GM23248 (cell line): ENCODE measurements at regions not wholly inside any gene's neighbourhood (a gene's known extent, or its start where the extent isn't known, plus 50 kb on each side); places are given as distances from the start of the nearest gene placed in this dataset.

ENCODE experiments used
- EZH2 ChIP-seq: fragments of 200-600 bp; sonication (generic); IDR thresholded peaks from 2 replicates; pipeline ENCODE4 v1.6.1; 2018; ENCODE audit warnings: antibody characterized with exemption, mild to moderate bottlenecking; ENCODE audit not compliant: insufficient read depth, poor library complexity, severe bottlenecking
- EZH2phosphoT487 ChIP-seq: fragments of 200-600 bp; sonication (generic); IDR thresholded peaks from 2 replicates; pipeline ENCODE4 v1.6.1; 2018; ENCODE audit warnings: antibody characterized with exemption, moderate library complexity, mild to moderate bottlenecking, low read depth; ENCODE audit not compliant: insufficient read depth

DNA sequence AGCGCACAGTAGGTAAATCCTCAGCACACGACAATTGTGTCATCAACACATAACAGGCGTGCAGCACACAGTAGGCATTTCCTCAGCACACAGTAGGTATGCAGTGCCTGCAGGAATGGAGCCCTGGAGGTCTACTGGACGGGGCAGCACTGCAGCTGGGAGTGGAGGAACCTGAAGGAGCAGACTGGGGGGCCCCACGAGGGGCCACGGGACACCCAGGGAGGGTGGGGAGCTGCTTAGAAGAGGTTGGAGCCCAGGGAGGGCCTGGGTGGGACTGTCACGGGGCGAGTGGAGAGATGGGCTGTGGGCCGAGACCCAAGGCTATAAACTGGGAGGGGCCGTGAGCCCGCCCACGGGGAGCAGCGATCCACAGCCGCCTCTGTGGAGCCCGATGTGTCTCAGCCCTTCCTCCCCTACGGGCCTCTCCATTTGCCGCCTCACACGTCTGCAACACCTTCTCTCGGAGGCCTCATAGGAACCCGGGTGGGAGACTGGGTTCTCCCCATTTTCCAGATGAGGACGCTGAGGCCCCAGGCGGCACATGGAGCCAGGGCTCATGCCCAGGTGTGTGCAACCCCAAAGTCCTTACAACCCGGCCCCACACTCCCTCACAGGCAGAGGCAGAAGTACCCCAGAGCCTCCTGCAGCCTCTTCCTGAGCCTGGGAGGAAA lies 101.5 kb downstream of the MICALL2 start:
- no peak for TF ChIP-seq EZH2
- TF ChIP-seq EZH2phosphoT487: no peak
